ENCODE measurements at regions not wholly inside any gene's neighbourhood (a gene's known extent, or its start where the extent isn't known, plus 50 kb on each side); places are given as distances from the start of the nearest gene placed in this dataset.

DNA sequence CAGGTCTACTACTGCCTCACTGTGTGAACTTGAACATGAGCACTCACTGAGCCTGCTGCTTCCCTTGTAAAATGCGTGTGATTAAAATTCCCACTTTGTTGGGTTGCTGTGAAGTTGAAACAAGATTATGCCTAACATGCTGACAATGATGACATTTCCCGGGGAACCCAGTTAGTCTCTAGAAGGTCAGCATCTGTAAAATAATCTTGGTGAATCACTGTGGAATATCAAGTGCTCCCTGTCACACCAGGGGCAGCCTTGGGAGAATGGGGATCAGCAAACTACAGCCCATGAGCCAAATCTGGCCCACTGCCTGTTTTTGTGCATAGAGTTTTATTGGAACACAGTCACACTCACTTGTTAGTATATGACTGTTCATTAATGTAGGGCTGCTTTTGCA is 335.2 kb downstream of the MIAT start:
- no peak overlapping the region for H3K4me2 ChIP-seq (ENCODE audit: low read length)
- no peak overlapping the region for H3K27ac ChIP-seq (ENCODE audit: low read length)
- no peak for TF ChIP-seq EZH2phosphoT487 (IDR thresholded peaks at IDR 0.05; ENCODE audit: low read depth)
- TF ChIP-seq, protein P1, sequence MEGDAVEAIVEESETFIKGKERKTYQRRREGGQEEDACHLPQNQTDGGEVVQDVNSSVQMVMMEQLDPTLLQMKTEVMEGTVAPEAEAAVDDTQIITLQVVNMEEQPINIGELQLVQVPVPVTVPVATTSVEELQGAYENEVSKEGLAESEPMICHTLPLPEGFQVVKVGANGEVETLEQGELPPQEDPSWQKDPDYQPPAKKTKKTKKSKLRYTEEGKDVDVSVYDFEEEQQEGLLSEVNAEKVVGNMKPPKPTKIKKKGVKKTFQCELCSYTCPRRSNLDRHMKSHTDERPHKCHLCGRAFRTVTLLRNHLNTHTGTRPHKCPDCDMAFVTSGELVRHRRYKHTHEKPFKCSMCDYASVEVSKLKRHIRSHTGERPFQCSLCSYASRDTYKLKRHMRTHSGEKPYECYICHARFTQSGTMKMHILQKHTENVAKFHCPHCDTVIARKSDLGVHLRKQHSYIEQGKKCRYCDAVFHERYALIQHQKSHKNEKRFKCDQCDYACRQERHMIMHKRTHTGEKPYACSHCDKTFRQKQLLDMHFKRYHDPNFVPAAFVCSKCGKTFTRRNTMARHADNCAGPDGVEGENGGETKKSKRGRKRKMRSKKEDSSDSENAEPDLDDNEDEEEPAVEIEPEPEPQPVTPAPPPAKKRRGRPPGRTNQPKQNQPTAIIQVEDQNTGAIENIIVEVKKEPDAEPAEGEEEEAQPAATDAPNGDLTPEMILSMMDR (IDR thresholded peaks at IDR 0.05; ENCODE audit: low read depth, low read length): no peak
- H2AFZ ChIP-seq (ENCODE audit: low read depth, low read length): no peak overlapping the region
- H3K9ac ChIP-seq (ENCODE audit: low read length): no peak overlapping the region
- H3K27me3 ChIP-seq (ENCODE audit: low read depth, low read length): peaks cover 10% of the 10 kb centered on the region; the same call in 1 of the 2 replicates
- no peaks in the 10 kb centered on the region for H3K4me1 ChIP-seq (ENCODE audit: low read length)
- H3K79me2 ChIP-seq (ENCODE audit: low read length): no peaks in the 10 kb centered on the region
- no peaks in the 10 kb centered on the region for H3K9me3 ChIP-seq (ENCODE audit: insufficient read depth, low read length)
- peaks cover 6% of the 10 kb centered on the region; the same call in 1 of the 2 replicates for H4K20me1 ChIP-seq (ENCODE audit: insufficient read depth, low read length)
- no peak overlapping the region for H3K4me3 ChIP-seq (ENCODE audit: low read length)
- no peaks in the 10 kb centered on the region for H3K36me3 ChIP-seq (replicated peaks; ENCODE audit: low read depth, low read length)

DNA sequence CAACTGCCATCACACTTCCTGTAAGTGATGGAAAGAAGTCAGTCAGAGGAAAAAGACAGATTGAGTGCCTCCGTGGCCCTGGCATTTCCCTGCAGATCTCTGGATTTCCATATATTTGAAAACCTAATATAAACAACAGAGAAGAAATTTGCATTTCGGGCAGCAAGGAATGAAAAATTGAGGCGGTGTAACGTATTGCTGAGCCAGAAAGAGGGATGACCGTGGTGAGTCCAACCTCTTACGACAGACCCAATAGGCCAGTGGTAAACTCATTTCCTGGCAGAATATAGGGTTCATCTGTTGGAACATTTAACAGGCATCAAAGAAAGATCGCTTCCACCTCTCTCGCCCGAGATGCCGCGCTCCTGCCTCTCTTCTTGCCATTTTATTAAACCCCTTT is 336.5 kb downstream of the MIAT start:
- peaks cover 6% of the 10 kb centered on the region; the same call in 1 of the 2 replicates for H4K20me1 ChIP-seq (ENCODE audit: insufficient read depth, low read length)
- TF ChIP-seq EZH2phosphoT487 (IDR thresholded peaks at IDR 0.05; ENCODE audit: low read depth): no peak
- TF ChIP-seq, protein P1 (IDR thresholded peaks at IDR 0.05; ENCODE audit: low read depth, low read length): no peak

DNA sequence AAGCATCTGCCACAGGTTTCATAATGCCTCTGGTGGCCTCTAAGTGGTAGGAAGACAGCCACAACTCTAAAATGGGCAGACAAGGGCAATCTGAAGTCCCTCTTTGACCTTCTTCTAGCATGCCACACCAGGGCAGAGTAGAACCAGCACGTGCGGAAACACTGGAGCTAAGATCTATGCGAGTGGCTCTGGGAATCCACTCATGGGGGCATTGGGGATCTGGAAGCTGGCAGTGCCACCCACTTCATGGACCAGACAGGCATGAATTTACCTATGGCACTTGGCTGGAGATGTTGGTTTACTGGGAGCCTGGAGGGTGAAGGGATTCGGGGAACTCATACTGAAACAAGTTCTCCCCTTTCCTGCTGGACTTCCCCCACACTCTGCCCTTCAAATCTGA is 337.4 kb downstream of the MIAT start:
- Histone ChIP-seq H2AFZ (ENCODE audit: low read depth, low read length) (no peak overlapping the region), H3K36me3 (replicated peaks; ENCODE audit: low read depth, low read length) (no peaks in the 10 kb centered on the region), H3K4me1 (ENCODE audit: low read length) (no peaks in the 10 kb centered on the region), H3K4me3 (ENCODE audit: low read length) (no peak overlapping the region), H3K9ac (ENCODE audit: low read length) (no peak overlapping the region), H4K20me1 (ENCODE audit: insufficient read depth, low read length) (peaks cover 6% of the 10 kb centered on the region; the same call in 1 of the 2 replicates), H3K79me2 (ENCODE audit: low read length) (no peaks in the 10 kb centered on the region), H3K4me2 (ENCODE audit: low read length) (no peak overlapping the region), H3K9me3 (ENCODE audit: insufficient read depth, low read length) (no peaks in the 10 kb centered on the region), H3K27ac (ENCODE audit: low read length) (no peak overlapping the region), H3K27me3 (ENCODE audit: low read depth, low read length) (peaks cover 10% of the 10 kb centered on the region; the same call in 1 of the 2 replicates)
- TF ChIP-seq EZH2phosphoT487 (IDR thresholded peaks at IDR 0.05; ENCODE audit: low read depth): no peak
- TF ChIP-seq, protein P1 (IDR thresholded peaks at IDR 0.05; ENCODE audit: low read depth, low read length): no peak

More for the DNA sequence above, 336.5 kb downstream of the MIAT start:
- no peaks in the 10 kb centered on the region for H3K9me3 ChIP-seq (ENCODE audit: insufficient read depth, low read length)
- H3K9ac ChIP-seq (ENCODE audit: low read length): no peak overlapping the region
- no peak overlapping the region for H3K4me2 ChIP-seq (ENCODE audit: low read length)
- H3K27me3 ChIP-seq (ENCODE audit: low read depth, low read length): peaks cover 10% of the 10 kb centered on the region; the same call in 1 of the 2 replicates
- H3K4me3 ChIP-seq (ENCODE audit: low read length): no peak overlapping the region
- no peak overlapping the region for H2AFZ ChIP-seq (ENCODE audit: low read depth, low read length)
- H3K27ac ChIP-seq (ENCODE audit: low read length): no peak overlapping the region
- H3K79me2 ChIP-seq (ENCODE audit: low read length): no peaks in the 10 kb centered on the region
- H3K36me3 ChIP-seq (replicated peaks; ENCODE audit: low read depth, low read length): no peaks in the 10 kb centered on the region
- H3K4me1 ChIP-seq (ENCODE audit: low read length): no peaks in the 10 kb centered on the region

DNA sequence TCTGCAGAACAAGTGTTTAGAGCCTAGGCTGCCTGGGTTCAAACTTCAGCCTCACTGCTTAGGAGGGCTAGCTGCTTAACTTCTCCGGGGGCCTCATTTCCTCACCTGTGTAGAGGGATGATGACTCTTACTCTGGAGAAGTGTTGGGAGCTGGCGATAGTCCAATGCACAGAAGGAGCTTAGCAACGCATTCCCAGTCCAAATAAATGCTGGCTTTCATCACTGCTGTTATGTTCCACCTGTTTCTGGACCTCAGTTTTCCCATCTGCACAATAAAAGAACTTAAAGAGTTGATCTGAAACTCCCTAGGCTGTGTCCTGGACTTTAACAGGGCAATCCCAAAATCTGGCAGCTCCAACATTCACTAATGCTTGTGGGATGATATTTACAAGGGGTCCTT is 337.8 kb downstream of the MIAT start:
- TF ChIP-seq, protein P1 (IDR thresholded peaks at IDR 0.05; ENCODE audit: low read depth, low read length): no peak
- TF ChIP-seq EZH2phosphoT487 (IDR thresholded peaks at IDR 0.05; ENCODE audit: low read depth): no peak
- no peaks in the 10 kb centered on the region for H3K36me3 ChIP-seq (replicated peaks; ENCODE audit: low read depth, low read length)
- peaks cover 10% of the 10 kb centered on the region; the same call in 1 of the 2 replicates for H3K27me3 ChIP-seq (ENCODE audit: low read depth, low read length)
- H2AFZ ChIP-seq (ENCODE audit: low read depth, low read length): no peak overlapping the region
- no peaks in the 10 kb centered on the region for H3K79me2 ChIP-seq (ENCODE audit: low read length)
- H3K4me1 ChIP-seq (ENCODE audit: low read length): no peaks in the 10 kb centered on the region
- H3K9ac ChIP-seq (ENCODE audit: low read length): no peak overlapping the region
- H3K4me3 ChIP-seq (ENCODE audit: low read length): no peak overlapping the region
- no peak overlapping the region for H3K27ac ChIP-seq (ENCODE audit: low read length)
- H3K4me2 ChIP-seq (ENCODE audit: low read length): no peak overlapping the region
- no peaks in the 10 kb centered on the region for H3K9me3 ChIP-seq (ENCODE audit: insufficient read depth, low read length)
- peaks cover 6% of the 10 kb centered on the region; the same call in 1 of the 2 replicates for H4K20me1 ChIP-seq (ENCODE audit: insufficient read depth, low read length)
